ENCODE measurements at regions not wholly inside any gene's neighbourhood (a gene's known extent, or its start where the extent isn't known, plus 50 kb on each side); places are given as distances from the start of the nearest gene placed in this dataset.
A peak's percentile ranks its signal among the peaks of the same experiment; 100 is the strongest.

- DNase-seq, result no peak
- Mint-ChIP-seq H3K4me1 (ENCODE audit: low read depth) (peaks cover 28% of the 10 kb centered on the region), H3K36me3 (ENCODE audit: low read depth) (peaks cover 4% of the 10 kb centered on the region), H3K27ac (no peak overlapping the region), H3K27me3 (ENCODE audit: insufficient read depth) (peaks cover 6% of the 10 kb centered on the region), H3K4me3 (no peak overlapping the region), H3K9me3 (peaks cover 4% of the 10 kb centered on the region)
- no peak for TF ChIP-seq CTCF (IDR thresholded peaks at IDR 0.05)
Observed at GRCh38 chr13:32882691-32883090, 133.5 kb upstream of the KL start.

- Mint-ChIP-seq H3K4me3 (no peak overlapping the region), H3K27me3 (ENCODE audit: insufficient read depth) (peaks cover 6% of the 10 kb centered on the region), H3K27ac (no peak overlapping the region), H3K36me3 (ENCODE audit: low read depth) (peaks cover 7% of the 10 kb centered on the region), H3K4me1 (ENCODE audit: low read depth) (peaks cover 20% of the 10 kb centered on the region), H3K9me3 (peaks cover 9% of the 10 kb centered on the region)
- DNase-seq, result peak; percentile 8
- no peak for TF ChIP-seq CTCF (IDR thresholded peaks at IDR 0.05)
Observed at GRCh38 chr13:32883474-32883873, 132.7 kb upstream of the KL start.

GRCh38 chr13:32887617-32888016, 128.6 kb upstream of the KL start:
- H3K4me1 Mint-ChIP-seq (ENCODE audit: low read depth), result peaks cover 15% of the 10 kb centered on the region; the same call in 1 of the 2 replicates
- H3K36me3 Mint-ChIP-seq (ENCODE audit: low read depth), result peaks cover 7% of the 10 kb centered on the region
- H3K27ac Mint-ChIP-seq, result no peak overlapping the region
- TF ChIP-seq CTCF (IDR thresholded peaks at IDR 0.05), result no peak
- DNase-seq, result no peak
- H3K27me3 Mint-ChIP-seq (ENCODE audit: insufficient read depth), result peaks cover 4% of the 10 kb centered on the region
- peaks cover 9% of the 10 kb centered on the region for H3K9me3 Mint-ChIP-seq
- H3K4me3 Mint-ChIP-seq, result no peak overlapping the region

- Mint-ChIP-seq H3K27me3 (ENCODE audit: insufficient read depth) (peaks cover 2% of the 10 kb centered on the region), H3K27ac (no peak overlapping the region), H3K36me3 (ENCODE audit: low read depth) (peaks cover 7% of the 10 kb centered on the region), H3K4me1 (ENCODE audit: low read depth) (peaks cover 15% of the 10 kb centered on the region; the same call in 1 of the 2 replicates), H3K4me3 (no peak overlapping the region), H3K9me3 (peaks cover 9% of the 10 kb centered on the region)
- no peak for TF ChIP-seq CTCF (IDR thresholded peaks at IDR 0.05)
- DNase-seq, result peak; percentile 44
Observed at GRCh38 chr13:32889986-32890565, 126.1 kb upstream of the KL start.

GRCh38 chr13:32893176-32893575, 123.0 kb upstream of the KL start:
- peaks cover 8% of the 10 kb centered on the region for H3K27me3 Mint-ChIP-seq (ENCODE audit: insufficient read depth)

More at GRCh38 chr13:32893176-32893575, 123.0 kb upstream of the KL start:
- no peak for DNase-seq
- Mint-ChIP-seq H3K4me3 (no peak overlapping the region), H3K4me1 (ENCODE audit: low read depth) (peaks cover 15% of the 10 kb centered on the region; the same call in 1 of the 2 replicates), H3K27ac (no peak overlapping the region), H3K9me3 (0 out of 2 replicates have a peak, but pooled peaks cover under 1% of the 10 kb centered on the region), H3K36me3 (ENCODE audit: low read depth) (no peaks in the 10 kb centered on the region)
- TF ChIP-seq CTCF (IDR thresholded peaks at IDR 0.05), result no peak
